GM21515 (cell line): ENCODE measurements at regions not wholly inside any gene's neighbourhood (a gene's known extent, or its start where the extent isn't known, plus 50 kb on each side); places are given as distances from the start of the nearest gene placed in this dataset.
"Not testable (repeated sequence)": the region's sequence is repeated elsewhere in the genome, so short reads cannot be mapped to it uniquely, and the experiment has no call there.

Experiments
- ATAC-seq: cut with Tn5 transposase; IDR thresholded peaks from one replicate; pipeline ENCODE4 v1.9.1; 2021; ENCODE audit not compliant: unreplicated experiment

GRCh38 chr2:180840641-180841040 is 139.8 kb upstream of the UBE2E3 start:
- ATAC-seq: no peak

GRCh38 chr2:180829836-180830235 is 150.6 kb upstream of the UBE2E3 start:
- no peak for ATAC-seq

- ATAC-seq: no peak
Observed at GRCh38 chr2:180829261-180829660, 151.1 kb upstream of the UBE2E3 start.

GRCh38 chr2:180828756-180829155 is 151.6 kb upstream of the UBE2E3 start:
- no peak for ATAC-seq

GRCh38 chr2:180823546-180824141 is 156.8 kb upstream of the UBE2E3 start:
- no peak for ATAC-seq

GRCh38 chr2:180819106-180819505 is 161.3 kb upstream of the UBE2E3 start:
- ATAC-seq: no peak

- ATAC-seq: not testable (repeated sequence)
Observed at GRCh38 chr2:180818700-180819099, 161.7 kb upstream of the UBE2E3 start.

- no peak for ATAC-seq
Observed at GRCh38 chr2:180799141-180799540, 181.3 kb upstream of the UBE2E3 start.

- ATAC-seq: no peak
Observed at GRCh38 chr2:180790891-180791290, 189.5 kb upstream of the UBE2E3 start.

GRCh38 chr2:180787330-180787729 is 193.1 kb upstream of the UBE2E3 start:
- ATAC-seq: no peak

- no peak for ATAC-seq
Observed at GRCh38 chr2:180781276-180781675, 199.1 kb upstream of the UBE2E3 start.

GRCh38 chr2:180778291-180778690 is 202.1 kb upstream of the UBE2E3 start:
- ATAC-seq: no peak

- ATAC-seq: no peak
Observed at GRCh38 chr2:180776921-180777320, 203.5 kb upstream of the UBE2E3 start.

- ATAC-seq: no peak
Observed at GRCh38 chr2:180775711-180776110, 204.7 kb upstream of the UBE2E3 start.

- ATAC-seq: not testable (repeated sequence)
Observed at GRCh38 chr2:180765316-180765715, 215.1 kb upstream of the UBE2E3 start.

GRCh38 chr2:180763263-180763989 is 217.0 kb upstream of the UBE2E3 start:
- ATAC-seq: no peak

GRCh38 chr2:180761224-180761623 is 219.2 kb upstream of the UBE2E3 start:
- no peak for ATAC-seq

GRCh38 chr2:180759631-180760030 is 220.8 kb upstream of the UBE2E3 start:
- ATAC-seq: no peak

- no peak for ATAC-seq
Observed at GRCh38 chr2:180753809-180754761, 226.3 kb upstream of the UBE2E3 start.

- ATAC-seq: no peak
Observed at GRCh38 chr2:180751306-180751920, 229.0 kb upstream of the UBE2E3 start.

GRCh38 chr2:180747728-180748127 is 232.7 kb upstream of the UBE2E3 start:
- ATAC-seq: no peak
